ENCODE measurements at regions not wholly inside any gene's neighbourhood (a gene's known extent, or its start where the extent isn't known, plus 50 kb on each side); places are given as distances from the start of the nearest gene placed in this dataset.

DNA sequence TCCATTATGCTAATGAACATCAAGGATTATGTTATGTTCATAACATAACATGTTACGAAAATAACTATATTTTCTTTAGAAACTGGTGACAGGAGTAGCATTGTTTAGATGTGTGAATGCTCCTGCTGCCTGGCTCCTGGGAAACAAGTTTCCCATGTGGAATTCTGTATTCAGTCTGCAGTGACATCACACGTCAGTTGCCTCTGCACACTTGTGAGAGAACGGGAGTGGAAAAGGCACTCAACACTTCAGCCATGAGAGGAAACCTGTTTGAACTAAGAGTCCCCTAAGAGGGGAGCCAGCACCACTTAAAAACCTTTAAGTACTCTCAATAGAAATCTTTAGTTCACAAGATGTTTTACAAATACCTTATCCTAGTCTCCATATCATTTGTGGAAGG lies 140.3 kb upstream of the FAM20C start:
- H3K9me2 ChIP-seq, result no peaks in the 10 kb centered on the region
- ChIA-PET CTCF (no interaction called here), POLR2A (no interaction called here)
- no peak overlapping the region for H2AFZ ChIP-seq (ENCODE audit: low read depth)
- H3K27me3 ChIP-seq (ENCODE audit: insufficient read depth), result peaks cover 13% of the 10 kb centered on the region; the same call in 1 of the 2 replicates
- H3K9me3 ChIP-seq, result no peaks in the 10 kb centered on the region
- peaks cover 0 to 2% of the 10 kb centered on the region in 2 experiments; a peak in 1 of 4 replicates for H3K4me1 ChIP-seq (ENCODE audit: control insufficient read depth in 1 of 2, insufficient read depth in 2 of 2, low read depth in 1 of 2, low read length in 1 of 2)
- H3K79me2 ChIP-seq (ENCODE audit: insufficient read depth), result no peaks in the 10 kb centered on the region
- no peaks in the 10 kb centered on the region for H3K36me3 ChIP-seq (replicated peaks in 1 of 2; ENCODE audit: control insufficient read depth in 1 of 2, insufficient read depth in 2 of 2, low read length in 1 of 2)
- TF ChIP-seq EZH2phosphoT487 (IDR thresholded peaks at IDR 0.05; ENCODE audit: borderline replicate concordance, low read depth) (no peak), SIN3A (IDR thresholded peaks at IDR 0.05; ENCODE audit: borderline replicate concordance, low read depth, low read length) (no peak), JUND (IDR thresholded peaks at IDR 0.05) (no peak), GABPA (IDR thresholded peaks at IDR 0.05; ENCODE audit: low read depth) (no peak), FOSL2 (IDR thresholded peaks at IDR 0.05; ENCODE audit: borderline replicate concordance, low read depth) (no peak), RFX5 (IDR thresholded peaks at IDR 0.05; ENCODE audit: low read length) (no peak), YY1 (IDR thresholded peaks at IDR 0.05; ENCODE audit: low read depth) (no peak), SMC3 (IDR thresholded peaks at IDR 0.05; ENCODE audit: low read depth, low read length) (no peak)
- TF ChIP-seq, protein P1, sequence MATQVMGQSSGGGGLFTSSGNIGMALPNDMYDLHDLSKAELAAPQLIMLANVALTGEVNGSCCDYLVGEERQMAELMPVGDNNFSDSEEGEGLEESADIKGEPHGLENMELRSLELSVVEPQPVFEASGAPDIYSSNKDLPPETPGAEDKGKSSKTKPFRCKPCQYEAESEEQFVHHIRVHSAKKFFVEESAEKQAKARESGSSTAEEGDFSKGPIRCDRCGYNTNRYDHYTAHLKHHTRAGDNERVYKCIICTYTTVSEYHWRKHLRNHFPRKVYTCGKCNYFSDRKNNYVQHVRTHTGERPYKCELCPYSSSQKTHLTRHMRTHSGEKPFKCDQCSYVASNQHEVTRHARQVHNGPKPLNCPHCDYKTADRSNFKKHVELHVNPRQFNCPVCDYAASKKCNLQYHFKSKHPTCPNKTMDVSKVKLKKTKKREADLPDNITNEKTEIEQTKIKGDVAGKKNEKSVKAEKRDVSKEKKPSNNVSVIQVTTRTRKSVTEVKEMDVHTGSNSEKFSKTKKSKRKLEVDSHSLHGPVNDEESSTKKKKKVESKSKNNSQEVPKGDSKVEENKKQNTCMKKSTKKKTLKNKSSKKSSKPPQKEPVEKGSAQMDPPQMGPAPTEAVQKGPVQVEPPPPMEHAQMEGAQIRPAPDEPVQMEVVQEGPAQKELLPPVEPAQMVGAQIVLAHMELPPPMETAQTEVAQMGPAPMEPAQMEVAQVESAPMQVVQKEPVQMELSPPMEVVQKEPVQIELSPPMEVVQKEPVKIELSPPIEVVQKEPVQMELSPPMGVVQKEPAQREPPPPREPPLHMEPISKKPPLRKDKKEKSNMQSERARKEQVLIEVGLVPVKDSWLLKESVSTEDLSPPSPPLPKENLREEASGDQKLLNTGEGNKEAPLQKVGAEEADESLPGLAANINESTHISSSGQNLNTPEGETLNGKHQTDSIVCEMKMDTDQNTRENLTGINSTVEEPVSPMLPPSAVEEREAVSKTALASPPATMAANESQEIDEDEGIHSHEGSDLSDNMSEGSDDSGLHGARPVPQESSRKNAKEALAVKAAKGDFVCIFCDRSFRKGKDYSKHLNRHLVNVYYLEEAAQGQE (IDR thresholded peaks at IDR 0.05; ENCODE audit: low read depth, low read length), result no peak
- TF ChIP-seq, protein P2, sequence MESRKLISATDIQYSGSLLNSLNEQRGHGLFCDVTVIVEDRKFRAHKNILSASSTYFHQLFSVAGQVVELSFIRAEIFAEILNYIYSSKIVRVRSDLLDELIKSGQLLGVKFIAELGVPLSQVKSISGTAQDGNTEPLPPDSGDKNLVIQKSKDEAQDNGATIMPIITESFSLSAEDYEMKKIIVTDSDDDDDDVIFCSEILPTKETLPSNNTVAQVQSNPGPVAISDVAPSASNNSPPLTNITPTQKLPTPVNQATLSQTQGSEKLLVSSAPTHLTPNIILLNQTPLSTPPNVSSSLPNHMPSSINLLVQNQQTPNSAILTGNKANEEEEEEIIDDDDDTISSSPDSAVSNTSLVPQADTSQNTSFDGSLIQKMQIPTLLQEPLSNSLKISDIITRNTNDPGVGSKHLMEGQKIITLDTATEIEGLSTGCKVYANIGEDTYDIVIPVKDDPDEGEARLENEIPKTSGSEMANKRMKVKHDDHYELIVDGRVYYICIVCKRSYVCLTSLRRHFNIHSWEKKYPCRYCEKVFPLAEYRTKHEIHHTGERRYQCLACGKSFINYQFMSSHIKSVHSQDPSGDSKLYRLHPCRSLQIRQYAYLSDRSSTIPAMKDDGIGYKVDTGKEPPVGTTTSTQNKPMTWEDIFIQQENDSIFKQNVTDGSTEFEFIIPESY (IDR thresholded peaks at IDR 0.05; ENCODE audit: borderline replicate concordance, low read depth), result no peak
- TF ChIP-seq, protein P3, sequence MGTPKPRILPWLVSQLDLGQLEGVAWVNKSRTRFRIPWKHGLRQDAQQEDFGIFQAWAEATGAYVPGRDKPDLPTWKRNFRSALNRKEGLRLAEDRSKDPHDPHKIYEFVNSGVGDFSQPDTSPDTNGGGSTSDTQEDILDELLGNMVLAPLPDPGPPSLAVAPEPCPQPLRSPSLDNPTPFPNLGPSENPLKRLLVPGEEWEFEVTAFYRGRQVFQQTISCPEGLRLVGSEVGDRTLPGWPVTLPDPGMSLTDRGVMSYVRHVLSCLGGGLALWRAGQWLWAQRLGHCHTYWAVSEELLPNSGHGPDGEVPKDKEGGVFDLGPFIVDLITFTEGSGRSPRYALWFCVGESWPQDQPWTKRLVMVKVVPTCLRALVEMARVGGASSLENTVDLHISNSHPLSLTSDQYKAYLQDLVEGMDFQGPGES (IDR thresholded peaks at IDR 0.05; ENCODE audit: low read depth, low read length), result no peak
- H3K9ac ChIP-seq, result no peak overlapping the region
- 20% methylated on average over 3 of the region's 3 CpGs for WGBS (ENCODE audit: low lambda C conversion rate)
- H4K20me1 ChIP-seq (ENCODE audit: insufficient read depth), result no peaks in the 10 kb centered on the region
- H3F3A ChIP-seq (replicated peaks; ENCODE audit: insufficient read depth), result no peaks in the 10 kb centered on the region
- H3K27ac ChIP-seq (ENCODE audit: low read depth in 2 of 2, low read length in 1 of 2), result no peak overlapping the region
- DNase-seq, result no peak
- no peak overlapping the region for H3K4me3 ChIP-seq (ENCODE audit: low read depth in 2 of 2, low read length in 1 of 2)
- H3K4me2 ChIP-seq, result no peak overlapping the region
